KOPT-K1 (cell line): ENCODE measurements at regions not wholly inside any gene's neighbourhood (a gene's known extent, or its start where the extent isn't known, plus 50 kb on each side); places are given as distances from the start of the nearest gene placed in this dataset.

Experiments used
- H3K27ac ChIP-seq: fragments of 200-600 bp; sonication (generic); 2 replicates; pipeline ENCODE4 v1.5.1; 2016; ENCODE audit warnings: antibody characterized with exemption, mild to moderate bottlenecking, low read depth, low read length; ENCODE audit not compliant: poor library complexity, severe bottlenecking
- H3K36me3 ChIP-seq: fragments of 200-600 bp; sonication (generic); 2 replicates; pipeline ENCODE4 v1.5.1; 2017; ENCODE audit warnings: antibody characterized with exemption, mild to moderate bottlenecking, low read length, moderate library complexity; ENCODE audit not compliant: insufficient read depth
- H3K9me3 ChIP-seq: fragments of 200-600 bp; sonication (generic); 2 replicates; pipeline ENCODE4 v1.5.1; 2017; ENCODE audit warnings: antibody characterized with exemption, low read length, mild to moderate bottlenecking; ENCODE audit not compliant: insufficient read depth, poor library complexity, severe bottlenecking

GRCh38 chr4:117264072-117264471, 178.7 kb upstream of the TRAM1L1 start:
- H3K27ac ChIP-seq, result no peak overlapping the region
- H3K36me3 ChIP-seq, result no peaks in the 10 kb centered on the region
- no peaks in the 10 kb centered on the region for H3K9me3 ChIP-seq

- Histone ChIP-seq H3K36me3 (no peaks in the 10 kb centered on the region), H3K9me3 (no peaks in the 10 kb centered on the region), H3K27ac (no peak overlapping the region)
Measured at GRCh38 chr4:117267317-117267716, 181.9 kb upstream of the TRAM1L1 start.

GRCh38 chr4:117284736-117285135, 199.4 kb upstream of the TRAM1L1 start:
- no peaks in the 10 kb centered on the region for H3K9me3 ChIP-seq
- no peak overlapping the region for H3K27ac ChIP-seq
- no peaks in the 10 kb centered on the region for H3K36me3 ChIP-seq

GRCh38 chr4:117293784-117294183, 208.4 kb upstream of the TRAM1L1 start:
- H3K9me3 ChIP-seq, result no peaks in the 10 kb centered on the region
- no peaks in the 10 kb centered on the region for H3K36me3 ChIP-seq
- H3K27ac ChIP-seq, result no peak overlapping the region

DNA sequence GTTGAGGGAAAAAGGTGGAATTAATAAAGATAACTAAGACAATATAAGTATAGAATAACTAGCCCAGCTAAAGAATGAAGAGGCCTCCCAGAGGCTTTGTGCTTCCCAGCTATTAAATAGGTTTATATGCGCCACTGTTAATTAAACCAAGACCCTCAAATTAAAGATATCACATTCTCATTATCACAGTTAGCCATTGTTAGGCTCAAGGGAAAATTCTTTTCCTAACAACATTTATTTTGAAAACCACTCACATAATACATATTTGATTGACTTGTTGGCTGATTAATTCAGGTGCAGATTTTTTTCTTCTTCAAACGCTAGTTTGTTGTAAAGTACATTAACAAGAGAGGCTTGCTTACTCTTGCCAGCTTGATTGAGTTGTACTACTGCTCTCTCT, 216.8 kb upstream of the TRAM1L1 start:
- no peak overlapping the region for H3K27ac ChIP-seq
- no peaks in the 10 kb centered on the region for H3K9me3 ChIP-seq
- H3K36me3 ChIP-seq, result no peaks in the 10 kb centered on the region

- no peaks in the 10 kb centered on the region for H3K9me3 ChIP-seq
- no peak overlapping the region for H3K27ac ChIP-seq
- no peaks in the 10 kb centered on the region for H3K36me3 ChIP-seq
Measured at GRCh38 chr4:117311215-117311614, 225.8 kb upstream of the TRAM1L1 start.

DNA sequence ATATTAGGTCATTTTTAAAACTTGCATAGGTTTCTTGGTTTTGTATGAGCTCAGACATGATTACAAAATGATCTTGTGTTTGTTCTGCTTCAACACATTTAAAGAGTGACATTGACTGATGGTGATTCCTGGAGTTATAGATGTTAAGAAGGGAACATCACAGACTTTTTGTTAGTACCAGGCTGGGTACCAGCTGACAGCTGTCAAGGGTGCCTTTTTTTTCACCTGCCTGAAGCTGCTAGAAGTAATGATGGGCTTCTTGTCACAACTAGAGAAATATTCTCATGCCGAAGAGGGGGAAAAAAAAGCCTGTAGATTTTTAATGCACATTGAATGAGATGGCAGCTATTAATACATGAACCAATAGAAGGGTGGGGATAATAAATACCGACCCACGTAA, 226.6 kb upstream of the TRAM1L1 start:
- H3K36me3 ChIP-seq, result no peaks in the 10 kb centered on the region
- H3K9me3 ChIP-seq, result no peaks in the 10 kb centered on the region

DNA sequence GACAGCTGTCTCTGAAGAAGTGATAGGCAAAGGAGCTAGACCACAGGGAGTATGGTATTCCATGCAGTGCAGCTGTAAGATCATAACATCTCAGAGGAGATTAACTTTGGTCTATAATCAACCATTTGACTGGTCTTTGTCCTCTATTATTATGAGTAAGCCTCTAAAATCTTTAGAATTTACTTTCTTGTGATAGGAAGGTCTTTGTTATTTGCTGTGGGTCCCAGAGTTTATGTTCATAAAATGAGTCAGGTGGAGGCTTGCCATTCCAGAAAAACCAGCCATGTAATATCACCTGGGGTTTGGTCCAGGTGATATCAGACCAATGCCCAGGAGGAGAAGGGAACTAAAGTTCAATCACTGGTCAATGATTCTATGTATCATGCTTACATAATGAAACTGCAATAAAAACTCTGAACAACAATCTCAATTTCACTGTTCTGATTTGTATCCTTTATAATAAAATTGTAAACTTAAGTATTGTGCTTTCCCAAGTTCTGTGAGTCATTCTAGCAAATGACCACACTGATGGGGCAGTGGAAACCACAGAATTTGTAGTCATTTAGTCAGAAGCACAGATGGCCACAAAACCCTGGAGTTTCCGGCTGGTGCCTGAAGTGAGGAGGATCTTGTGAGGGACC, 239.6 kb upstream of the TRAM1L1 start:
- H3K27ac ChIP-seq, result no peak overlapping the region
- H3K9me3 ChIP-seq, result no peaks in the 10 kb centered on the region
- H3K36me3 ChIP-seq, result no peaks in the 10 kb centered on the region

More for the DNA sequence above, 226.6 kb upstream of the TRAM1L1 start:
- no peak overlapping the region for H3K27ac ChIP-seq

DNA sequence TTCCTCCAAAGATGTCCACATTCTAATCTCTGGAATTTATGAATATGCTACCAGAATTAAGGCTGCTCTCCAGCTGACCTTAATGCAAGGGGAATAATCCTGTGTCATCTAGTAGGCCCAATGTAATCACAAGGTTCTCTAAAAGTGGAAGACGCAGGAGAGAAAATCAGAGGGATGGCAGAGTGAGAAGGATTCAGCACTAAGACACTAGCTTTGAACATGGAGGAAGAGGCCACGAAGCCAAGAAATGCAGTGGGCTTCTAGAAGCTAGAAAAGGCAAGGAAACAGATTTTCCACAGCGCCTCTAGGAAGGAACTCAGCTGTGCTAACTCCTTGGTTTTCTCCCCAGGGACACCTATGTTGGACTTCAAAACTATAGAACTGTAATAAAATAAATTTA, 240.7 kb upstream of the TRAM1L1 start:
- H3K36me3 ChIP-seq, result no peaks in the 10 kb centered on the region
- H3K9me3 ChIP-seq, result no peaks in the 10 kb centered on the region
- H3K27ac ChIP-seq, result no peak overlapping the region

GRCh38 chr4:117327491-117327890, 242.1 kb upstream of the TRAM1L1 start:
- Histone ChIP-seq H3K9me3 (no peaks in the 10 kb centered on the region), H3K27ac (no peak overlapping the region), H3K36me3 (no peaks in the 10 kb centered on the region)

DNA sequence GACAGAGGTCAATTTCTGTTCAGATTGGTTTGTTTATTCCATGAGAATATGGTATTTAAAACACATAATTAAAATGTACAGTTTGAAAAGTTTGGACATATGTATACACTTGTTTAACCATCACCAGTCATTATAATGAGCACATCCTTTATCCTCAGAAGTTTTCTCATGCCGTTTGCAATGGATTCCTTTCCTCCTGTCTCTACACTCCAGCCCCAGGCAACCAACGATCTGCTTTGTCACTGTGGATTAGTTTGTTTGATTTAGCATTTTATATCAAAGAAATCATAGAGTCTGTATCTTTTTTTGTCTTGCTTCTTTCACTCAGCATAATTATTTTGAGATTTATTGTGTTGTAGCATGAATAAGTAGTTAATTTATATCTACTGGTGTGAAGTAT, 243.0 kb upstream of the TRAM1L1 start:
- Histone ChIP-seq H3K9me3 (no peaks in the 10 kb centered on the region), H3K36me3 (no peaks in the 10 kb centered on the region), H3K27ac (no peak overlapping the region)

GRCh38 chr4:117331817-117332216, 246.4 kb upstream of the TRAM1L1 start:
- Histone ChIP-seq H3K36me3 (no peaks in the 10 kb centered on the region), H3K27ac (no peak overlapping the region), H3K9me3 (no peaks in the 10 kb centered on the region)

- Histone ChIP-seq H3K9me3 (no peaks in the 10 kb centered on the region), H3K27ac (no peak overlapping the region), H3K36me3 (no peaks in the 10 kb centered on the region)
Measured at GRCh38 chr4:117334451-117335188, 249.2 kb upstream of the TRAM1L1 start.

DNA sequence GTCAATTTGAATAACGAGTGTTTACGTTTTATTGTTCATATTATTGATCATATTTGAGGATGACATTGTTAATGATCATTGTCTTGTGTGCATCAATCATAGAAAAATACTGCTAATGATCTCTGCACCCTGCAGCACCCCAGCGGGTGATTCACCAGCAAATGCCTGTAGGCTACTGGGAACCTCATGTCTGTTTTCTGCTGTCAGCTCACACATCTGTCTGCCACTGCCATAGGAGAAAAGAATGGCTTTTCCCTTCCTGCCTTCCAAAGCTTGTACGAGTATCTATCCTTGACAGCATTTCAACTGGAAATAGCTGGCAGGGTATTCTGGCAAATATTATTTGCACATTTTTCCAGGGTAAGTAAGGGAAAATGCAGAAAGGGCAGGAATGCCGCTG, 272.1 kb upstream of the TRAM1L1 start:
- Histone ChIP-seq H3K36me3 (no peaks in the 10 kb centered on the region), H3K9me3 (no peaks in the 10 kb centered on the region), H3K27ac (no peak overlapping the region)

GRCh38 chr4:117357866-117358265, 272.5 kb upstream of the TRAM1L1 start:
- Histone ChIP-seq H3K9me3 (no peaks in the 10 kb centered on the region), H3K36me3 (no peaks in the 10 kb centered on the region), H3K27ac (no peak overlapping the region)
